IMR-90 (cell line): ENCODE measurements at regions not wholly inside any gene's neighbourhood (a gene's known extent, or its start where the extent isn't known, plus 50 kb on each side); places are given as distances from the start of the nearest gene placed in this dataset.

ENCODE experiments used
- ATAC-seq: fragments of 200-7000 bp; cut with Tn5 transposase; 2 replicates; pipeline ENCODE4 v1.9.1; 2020; ENCODE audit warnings: low read depth, mild to moderate bottlenecking, moderate library complexity
- BruUV-seq: library from RNA; stranded (reverse); fragments of 400-500 nt; replicated peaks from 2 replicates; lab custom pipeline; 2021; lab: Mats Ljungman, UMichigan
- CTCF ChIA-PET: fragments of 300-600 bp; formaldehyde crosslinking; extraction: SDS; loops from one replicate; lab custom pipeline; 2021; ENCODE audit warnings: antibody characterized with exemption; lab: Yijun Ruan, JAX
- POLR2A ChIA-PET: fragments of 300-600 bp; sonication (Branson Sonifier 250); formaldehyde crosslinking; loops from one replicate; lab custom pipeline; 2022; ENCODE audit warnings: antibody characterized with exemption; ENCODE audit not compliant: unreplicated experiment; lab: Charles Lee
- DNase-seq: peaks from one replicate; pipeline ENCODE4 v3.0.0; 2013
- H2AFZ ChIP-seq: replicated peaks from 2 replicates; pipeline ENCODE3; 2013; ENCODE audit warnings: low read length, mild to moderate bottlenecking; ENCODE audit not compliant: poor library complexity
- H2AK5ac ChIP-seq: 2 replicates; pipeline ENCODE4 v1.6.1; 2013; ENCODE audit warnings: low read depth, low read length, inconsistent platforms
- H2AK9ac ChIP-seq: replicated peaks from 2 replicates; pipeline ENCODE3; 2013; ENCODE audit warnings: mild to moderate bottlenecking, low read depth, low read length, moderate library complexity; ENCODE audit not compliant: poor library complexity
- H2BK120ac ChIP-seq: 2 replicates; pipeline ENCODE4 v1.6.1; 2013; ENCODE audit warnings: low read depth, low read length, inconsistent platforms
- H2BK15ac ChIP-seq: 3 replicates; pipeline ENCODE4 v1.6.1; 2013; ENCODE audit warnings: low read depth, low read length, inconsistent platforms
- H2BK20ac ChIP-seq: 2 replicates; pipeline ENCODE4 v1.6.1; 2013; ENCODE audit warnings: low read depth, mild to moderate bottlenecking, inconsistent platforms, low read length, moderate library complexity
- H2BK5ac ChIP-seq: 2 replicates; pipeline ENCODE4 v1.6.1; 2013; ENCODE audit warnings: mild to moderate bottlenecking, low read depth, low read length, inconsistent platforms; ENCODE audit not compliant: poor library complexity, severe bottlenecking
- H3K14ac ChIP-seq: replicated peaks from 2 replicates; pipeline ENCODE4 v1.6.1; 2013; ENCODE audit warnings: low read depth, low read length, inconsistent platforms
- H3K18ac ChIP-seq: 2 replicates; pipeline ENCODE4 v1.6.1; 2013; ENCODE audit warnings: low read depth, low read length, control low read depth
- H3K23ac ChIP-seq: 2 replicates; pipeline ENCODE4 v1.6.1; 2013; ENCODE audit warnings: low read depth, low read length, inconsistent platforms
- H3K27ac ChIP-seq: 2 replicates; pipeline ENCODE4 v1.5.1; 2013; ENCODE audit warnings: mild to moderate bottlenecking, control low read depth, low read length; ENCODE audit not compliant: insufficient read depth
- H3K27me3 ChIP-seq: 2 replicates; pipeline ENCODE4 v1.6.1; 2013; ENCODE audit warnings: low read length; ENCODE audit not compliant: control insufficient read depth, insufficient read depth
- H3K36me3 ChIP-seq: 2 replicates; pipeline ENCODE4 v1.6.1; 2013; ENCODE audit warnings: low read length, mixed read lengths; ENCODE audit not compliant: control insufficient read depth, insufficient read depth
- H3K4ac ChIP-seq: 2 replicates; pipeline ENCODE4 v1.6.1; 2013; ENCODE audit warnings: low read depth, low read length, inconsistent platforms
- H3K4me1 ChIP-seq: 2 replicates; pipeline ENCODE4 v1.6.1; 2013; ENCODE audit warnings: low read length, mixed read lengths; ENCODE audit not compliant: control insufficient read depth, insufficient read depth
- H3K4me2 ChIP-seq: 2 replicates; pipeline ENCODE4 v1.6.1; 2013; ENCODE audit warnings: low read depth, mild to moderate bottlenecking, control low read depth, low read length, moderate library complexity
- H3K4me3 ChIP-seq: 2 replicates; pipeline ENCODE4 v1.5.1; 2013; ENCODE audit warnings: low read depth, mild to moderate bottlenecking, control low read depth, low read length, moderate library complexity; ENCODE audit not compliant: insufficient read depth
- H3K56ac ChIP-seq: 2 replicates; pipeline ENCODE4 v1.6.1; 2013; ENCODE audit warnings: low read length, inconsistent platforms; ENCODE audit not compliant: insufficient read depth; ENCODE audit errors: extremely low read depth
- H3K79me1 ChIP-seq, 2 experiments: 2 replicates each; pipeline ENCODE4 v1.6.1; 2013; ENCODE audit warnings: low read length in 2 of 2, inconsistent platforms in 1 of 2, low read depth in 1 of 2
- H3K9ac ChIP-seq: 2 replicates; pipeline ENCODE4 v1.6.1; 2013; ENCODE audit warnings: low read depth, low read length, control low read depth
- H3K9me1 ChIP-seq: 2 replicates; pipeline ENCODE4 v1.6.1; 2013; ENCODE audit warnings: low read length, inconsistent platforms; ENCODE audit not compliant: insufficient read depth
- H3K9me3 ChIP-seq: 2 replicates; pipeline ENCODE4 v1.6.1; 2013; ENCODE audit warnings: low read length; ENCODE audit not compliant: control insufficient read depth, insufficient read depth
- H4K20me1 ChIP-seq: 2 replicates; pipeline ENCODE4 v1.6.1; 2013; ENCODE audit warnings: low read length, inconsistent platforms; ENCODE audit not compliant: insufficient read depth
- H4K5ac ChIP-seq: 2 replicates; pipeline ENCODE4 v1.6.1; 2013; ENCODE audit warnings: mild to moderate bottlenecking, low read depth, low read length, control low read depth
- H4K8ac ChIP-seq, 2 experiments: 2 replicates each; pipeline ENCODE4 v1.6.1; 2013; ENCODE audit warnings: low read depth in 2 of 2, low read length in 2 of 2, control low read depth in 1 of 2, inconsistent platforms in 1 of 2
- H4K91ac ChIP-seq: 2 replicates; pipeline ENCODE4 v1.6.1; 2013; ENCODE audit warnings: low read depth, low read length, inconsistent platforms; ENCODE audit not compliant: insufficient read depth
- BHLHE40 ChIP-seq: fragments of 150-350 bp; IDR thresholded peaks from 2 replicates; pipeline ENCODE4 v1.6.1; 2016; ENCODE audit warnings: mild to moderate bottlenecking, low read depth, low read length
- CEBPB ChIP-seq: IDR thresholded peaks from 2 replicates; pipeline ENCODE4 v1.6.1; 2012; ENCODE audit warnings: low read depth, low read length, improper control_type of control experiment
- CHD1 ChIP-seq: IDR thresholded peaks from 2 replicates; pipeline ENCODE4 v1.6.1; 2012; ENCODE audit warnings: low read depth, low read length, improper control_type of control experiment
- FOS ChIP-seq: fragments of 150-350 bp; IDR thresholded peaks from 2 replicates; pipeline ENCODE4 v1.6.1; 2016; ENCODE audit warnings: low read depth, low read length
- MAFK ChIP-seq: IDR thresholded peaks from 2 replicates; pipeline ENCODE4 v1.6.1; 2012; ENCODE audit warnings: low read depth, low read length, improper control_type of control experiment
- MAZ ChIP-seq: IDR thresholded peaks from 2 replicates; pipeline ENCODE4 v1.6.1; 2012; ENCODE audit warnings: low read depth, mild to moderate bottlenecking, low read length, improper control_type of control experiment, moderate library complexity, borderline replicate concordance
- MXI1 ChIP-seq: IDR thresholded peaks from 2 replicates; pipeline ENCODE4 v1.6.1; 2012; ENCODE audit warnings: low read depth, mild to moderate bottlenecking, low read length, moderate library complexity, borderline replicate concordance
- NFE2L2 ChIP-seq: fragments of 150-350 bp; IDR thresholded peaks from 2 replicates; pipeline ENCODE4 v1.6.1; 2016; ENCODE audit warnings: low read depth, mild to moderate bottlenecking, low read length
- POLR2A ChIP-seq: IDR thresholded peaks from 2 replicates; pipeline ENCODE4 v1.6.1; 2012; ENCODE audit warnings: mild to moderate bottlenecking, low read depth, low read length
- RAD21 ChIP-seq: IDR thresholded peaks from 2 replicates; pipeline ENCODE4 v1.6.1; 2012; ENCODE audit warnings: low read length, improper control_type of control experiment
- RCOR1 ChIP-seq: IDR thresholded peaks from 2 replicates; pipeline ENCODE4 v1.6.1; 2012; ENCODE audit warnings: mild to moderate bottlenecking, low read length, improper control_type of control experiment; ENCODE audit not compliant: insufficient replicate concordance
- RFX5 ChIP-seq: IDR thresholded peaks from 2 replicates; pipeline ENCODE4 v1.8.0; 2012; ENCODE audit warnings: low read depth, mild to moderate bottlenecking, low read length, moderate library complexity
- SMC3 ChIP-seq: fragments of 150-350 bp; IDR thresholded peaks from 2 replicates; pipeline ENCODE4 v1.6.1; 2016; ENCODE audit warnings: low read depth, mild to moderate bottlenecking, antibody characterized with exemption, low read length, moderate library complexity
- WGBS, 2 experiments: methylation state at CpG; one replicate each; pipeline versions ENCODE4 v1.1.5 to v1.1.7; 2013; ENCODE audit warnings: missing lambda C conversion rate in 2 of 2; ENCODE audit not compliant: insufficient read length in 1 of 2; ENCODE audit errors: extremely low coverage in 2 of 2; 5-methylcytosine and 5-hydroxymethylcytosine counted together
- dilution Hi-C: fragments of 300-500 bp; cut with HindIII; formaldehyde crosslinking; loops from one replicate; pipeline ENCODE4 v1.14.3; 2018; ENCODE audit warnings: low sequenced_read_pairs; ENCODE audit not compliant: unreplicated experiment
- in situ Hi-C: fragments of 300-500 bp; cut with MboI; formaldehyde crosslinking; loops from 3 replicates; pipeline ENCODE4 v1.14.3; 2019; ENCODE audit warnings: low sequenced_read_pairs, inconsistent platforms, mixed read lengths
- intact Hi-C: fragments of 100-400 bp; cut with micrococcal nuclease; formaldehyde crosslinking; loops from 2 replicates; pipeline ENCODE4 v1.10.0; 2022
- TF ChIP-seq, protein P1 (sequence below): fragments of 150-350 bp; IDR thresholded peaks from 2 replicates; pipeline ENCODE4 v1.6.1; 2017; ENCODE audit warnings: mild to moderate bottlenecking, antibody characterized with exemption, low read length, low read depth
- TF ChIP-seq, protein P2 (sequence below): conservative IDR thresholded peaks from 2 replicates; pipeline ENCODE4 v1.5.1; 2012; ENCODE audit warnings: mild to moderate bottlenecking, low read depth, low read length, improper control_type of control experiment
- TF ChIP-seq, protein P3 (sequence below): fragments of 150-350 bp; IDR thresholded peaks from 2 replicates; pipeline ENCODE4 v1.6.1; 2016; ENCODE audit warnings: low read depth, mild to moderate bottlenecking, low read length, moderate library complexity, borderline replicate concordance

- Histone ChIP-seq H2AFZ (no peak overlapping the region), H3K4me3 (no peak overlapping the region), H3K4me1 (no peaks in the 10 kb centered on the region), H2BK15ac (no peak overlapping the region), H2BK120ac (no peak overlapping the region), H4K91ac (no peak overlapping the region), H3K23ac (no peak overlapping the region), H2BK20ac (no peak overlapping the region), H3K9me1 (no peaks in the 10 kb centered on the region), H3K27me3 (no peaks in the 10 kb centered on the region), H4K20me1 (no peaks in the 10 kb centered on the region), H4K5ac (no peak overlapping the region), H3K18ac (no peak overlapping the region), H3K36me3 (no peaks in the 10 kb centered on the region), H3K4me2 (no peak overlapping the region), H3K4ac (no peak overlapping the region), H3K9me3 (no peaks in the 10 kb centered on the region; the same call in 1 of the 2 replicates), H2AK5ac (no peak overlapping the region), H3K9ac (no peak overlapping the region), H3K79me1 (no peaks in the 10 kb centered on the region), H3K56ac (no peak overlapping the region), H2BK5ac (no peak overlapping the region), H3K27ac (no peak overlapping the region), H3K14ac (no peak overlapping the region), H2AK9ac (no peak overlapping the region), H4K8ac (no peak overlapping the region)
- POLR2A ChIA-PET: no interaction called here
- no TSS peak for BruUV-seq
- CTCF ChIA-PET: no interaction called here
- TF ChIP-seq, protein P1, sequence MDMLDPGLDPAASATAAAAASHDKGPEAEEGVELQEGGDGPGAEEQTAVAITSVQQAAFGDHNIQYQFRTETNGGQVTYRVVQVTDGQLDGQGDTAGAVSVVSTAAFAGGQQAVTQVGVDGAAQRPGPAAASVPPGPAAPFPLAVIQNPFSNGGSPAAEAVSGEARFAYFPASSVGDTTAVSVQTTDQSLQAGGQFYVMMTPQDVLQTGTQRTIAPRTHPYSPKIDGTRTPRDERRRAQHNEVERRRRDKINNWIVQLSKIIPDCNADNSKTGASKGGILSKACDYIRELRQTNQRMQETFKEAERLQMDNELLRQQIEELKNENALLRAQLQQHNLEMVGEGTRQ: no peak
- no peak for TF ChIP-seq NFE2L2
- TF ChIP-seq RCOR1: no peak
- TF ChIP-seq POLR2A: no peak
- TF ChIP-seq RAD21: no peak
- TF ChIP-seq, protein P2, sequence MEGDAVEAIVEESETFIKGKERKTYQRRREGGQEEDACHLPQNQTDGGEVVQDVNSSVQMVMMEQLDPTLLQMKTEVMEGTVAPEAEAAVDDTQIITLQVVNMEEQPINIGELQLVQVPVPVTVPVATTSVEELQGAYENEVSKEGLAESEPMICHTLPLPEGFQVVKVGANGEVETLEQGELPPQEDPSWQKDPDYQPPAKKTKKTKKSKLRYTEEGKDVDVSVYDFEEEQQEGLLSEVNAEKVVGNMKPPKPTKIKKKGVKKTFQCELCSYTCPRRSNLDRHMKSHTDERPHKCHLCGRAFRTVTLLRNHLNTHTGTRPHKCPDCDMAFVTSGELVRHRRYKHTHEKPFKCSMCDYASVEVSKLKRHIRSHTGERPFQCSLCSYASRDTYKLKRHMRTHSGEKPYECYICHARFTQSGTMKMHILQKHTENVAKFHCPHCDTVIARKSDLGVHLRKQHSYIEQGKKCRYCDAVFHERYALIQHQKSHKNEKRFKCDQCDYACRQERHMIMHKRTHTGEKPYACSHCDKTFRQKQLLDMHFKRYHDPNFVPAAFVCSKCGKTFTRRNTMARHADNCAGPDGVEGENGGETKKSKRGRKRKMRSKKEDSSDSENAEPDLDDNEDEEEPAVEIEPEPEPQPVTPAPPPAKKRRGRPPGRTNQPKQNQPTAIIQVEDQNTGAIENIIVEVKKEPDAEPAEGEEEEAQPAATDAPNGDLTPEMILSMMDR: no peak
- TF ChIP-seq, protein P3, sequence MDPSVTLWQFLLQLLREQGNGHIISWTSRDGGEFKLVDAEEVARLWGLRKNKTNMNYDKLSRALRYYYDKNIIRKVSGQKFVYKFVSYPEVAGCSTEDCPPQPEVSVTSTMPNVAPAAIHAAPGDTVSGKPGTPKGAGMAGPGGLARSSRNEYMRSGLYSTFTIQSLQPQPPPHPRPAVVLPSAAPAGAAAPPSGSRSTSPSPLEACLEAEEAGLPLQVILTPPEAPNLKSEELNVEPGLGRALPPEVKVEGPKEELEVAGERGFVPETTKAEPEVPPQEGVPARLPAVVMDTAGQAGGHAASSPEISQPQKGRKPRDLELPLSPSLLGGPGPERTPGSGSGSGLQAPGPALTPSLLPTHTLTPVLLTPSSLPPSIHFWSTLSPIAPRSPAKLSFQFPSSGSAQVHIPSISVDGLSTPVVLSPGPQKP: no peak
- TF ChIP-seq SMC3: no peak
- TF ChIP-seq MAFK: no peak
- no peak for TF ChIP-seq CEBPB
- no peak for TF ChIP-seq MAZ
- TF ChIP-seq CHD1: no peak
- TF ChIP-seq MXI1: no peak
- no peak for TF ChIP-seq FOS
- TF ChIP-seq RFX5: no peak
- no peak for TF ChIP-seq BHLHE40
- in situ Hi-C loops (no loop called here), dilution Hi-C loops (no loop called here), intact Hi-C loops (no loop called here)
- ATAC-seq (no peak), DNase-seq (no peak)
- no CpG with 5 or more reads among the region's 3 CpGs for WGBS, 2 experiments
Measured at GRCh38 chr4:134627366-134627765, 425.8 kb upstream of the PABPC4L start.
